COLO829 (cell line): ENCODE measurements at regions not wholly inside any gene's neighbourhood (a gene's known extent, or its start where the extent isn't known, plus 50 kb on each side); places are given as distances from the start of the nearest gene placed in this dataset.
"Not testable (repeated sequence)": the region's sequence is repeated elsewhere in the genome, so short reads cannot be mapped to it uniquely, and the experiment has no call there.

Experiments used
- DNase-seq: peaks from one replicate; pipeline ENCODE4 v3.0.0; 2012; ENCODE audit warnings: low spot score

GRCh38 chrX:793216-793770, 162.7 kb downstream of the SHOX start:
- no peak for DNase-seq

- no peak for DNase-seq
Observed at GRCh38 chrX:791479-792034, 161.0 kb downstream of the SHOX start.

DNA sequence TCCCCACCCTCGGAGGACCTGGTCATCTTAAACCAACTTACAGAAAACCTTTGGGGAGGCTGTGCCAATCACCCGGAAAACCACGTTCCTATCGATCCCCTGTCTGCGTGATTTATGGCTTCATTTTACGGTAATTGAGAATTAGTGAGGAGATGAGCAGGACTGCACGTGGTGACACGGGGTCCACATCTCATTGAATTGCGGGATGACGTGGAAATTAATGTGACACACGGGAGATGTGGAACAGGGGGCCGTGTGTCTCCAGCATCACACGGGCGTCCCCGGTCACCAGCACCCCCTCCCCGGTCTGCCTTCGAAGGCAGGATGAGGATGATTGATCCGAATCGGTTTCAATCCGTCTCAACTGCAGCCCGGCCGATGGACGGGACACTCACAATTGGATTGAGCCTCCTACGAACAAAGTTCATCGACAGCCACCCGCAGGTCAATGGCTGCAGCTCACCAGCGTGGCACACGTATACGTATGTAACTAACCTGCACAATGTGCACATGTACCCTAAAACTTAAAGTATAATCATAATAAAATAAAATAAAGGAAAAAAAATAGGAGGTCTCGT, 160.3 kb downstream of the SHOX start:
- DNase-seq: no peak

DNA sequence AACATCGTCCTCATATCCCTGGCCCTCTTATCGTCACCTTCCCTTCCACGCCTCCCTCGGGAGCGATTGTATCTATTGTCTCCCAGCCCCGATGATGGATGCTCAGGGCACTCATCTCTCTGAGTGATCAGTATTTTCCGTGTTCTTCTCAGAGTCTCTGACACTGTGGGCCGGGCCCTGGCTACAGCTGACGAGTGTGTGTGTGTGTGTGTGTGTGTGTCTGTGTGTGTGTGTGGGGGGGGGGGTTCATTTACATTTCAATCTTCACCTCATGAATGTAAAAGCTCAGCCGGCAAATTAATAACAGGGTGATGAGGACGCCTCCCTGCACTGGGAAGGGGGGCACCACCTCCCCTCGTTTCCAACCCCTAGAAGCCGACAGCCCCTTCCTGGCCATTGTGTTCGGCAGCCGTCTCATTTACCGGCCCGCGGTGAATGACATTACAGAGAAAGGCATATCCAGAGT, 159.5 kb downstream of the SHOX start:
- DNase-seq: no peak

GRCh38 chrX:789096-789495, 158.5 kb downstream of the SHOX start:
- no peak for DNase-seq

DNA sequence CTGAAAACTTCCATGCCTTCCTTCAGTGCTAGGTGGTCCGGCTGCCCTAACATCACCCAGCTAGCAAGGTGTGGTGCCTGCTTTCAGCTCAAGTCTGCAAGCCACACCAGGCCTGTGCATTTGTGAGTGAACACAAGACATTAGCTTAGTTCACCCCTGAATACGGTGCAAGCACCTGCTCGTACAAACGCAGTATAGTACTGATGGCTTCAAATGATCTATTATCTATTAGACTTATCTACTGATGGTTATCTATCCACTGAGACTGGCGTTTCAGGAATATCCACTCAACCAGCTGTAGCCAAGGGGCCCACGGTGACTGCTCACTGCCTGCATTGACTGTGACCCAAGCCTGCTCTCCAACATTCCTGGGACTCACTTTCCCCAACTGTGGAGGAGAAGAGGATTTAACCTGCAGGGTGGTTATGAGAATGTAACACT, 155.9 kb downstream of the SHOX start:
- DNase-seq: no peak

DNA sequence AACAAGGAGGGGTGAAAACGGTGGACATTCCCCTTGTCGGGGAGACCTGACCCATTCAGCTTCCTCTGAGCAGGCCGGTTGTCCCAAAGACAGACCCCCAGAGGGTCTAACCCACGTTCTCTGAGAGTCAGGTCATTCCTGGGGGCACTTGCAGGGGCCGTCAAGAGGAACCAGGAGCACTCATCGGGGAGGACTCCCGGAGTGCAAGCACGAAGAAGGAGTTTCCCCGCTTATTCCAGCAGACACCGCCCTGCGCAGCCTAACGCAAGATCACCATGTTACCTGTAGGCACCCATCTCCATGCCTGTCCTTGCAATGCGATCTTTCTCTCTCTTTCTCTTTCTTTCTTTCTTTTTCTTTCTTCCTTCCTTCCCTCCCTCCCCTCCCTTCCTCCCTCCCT, 154.2 kb downstream of the SHOX start:
- DNase-seq: no peak

DNA sequence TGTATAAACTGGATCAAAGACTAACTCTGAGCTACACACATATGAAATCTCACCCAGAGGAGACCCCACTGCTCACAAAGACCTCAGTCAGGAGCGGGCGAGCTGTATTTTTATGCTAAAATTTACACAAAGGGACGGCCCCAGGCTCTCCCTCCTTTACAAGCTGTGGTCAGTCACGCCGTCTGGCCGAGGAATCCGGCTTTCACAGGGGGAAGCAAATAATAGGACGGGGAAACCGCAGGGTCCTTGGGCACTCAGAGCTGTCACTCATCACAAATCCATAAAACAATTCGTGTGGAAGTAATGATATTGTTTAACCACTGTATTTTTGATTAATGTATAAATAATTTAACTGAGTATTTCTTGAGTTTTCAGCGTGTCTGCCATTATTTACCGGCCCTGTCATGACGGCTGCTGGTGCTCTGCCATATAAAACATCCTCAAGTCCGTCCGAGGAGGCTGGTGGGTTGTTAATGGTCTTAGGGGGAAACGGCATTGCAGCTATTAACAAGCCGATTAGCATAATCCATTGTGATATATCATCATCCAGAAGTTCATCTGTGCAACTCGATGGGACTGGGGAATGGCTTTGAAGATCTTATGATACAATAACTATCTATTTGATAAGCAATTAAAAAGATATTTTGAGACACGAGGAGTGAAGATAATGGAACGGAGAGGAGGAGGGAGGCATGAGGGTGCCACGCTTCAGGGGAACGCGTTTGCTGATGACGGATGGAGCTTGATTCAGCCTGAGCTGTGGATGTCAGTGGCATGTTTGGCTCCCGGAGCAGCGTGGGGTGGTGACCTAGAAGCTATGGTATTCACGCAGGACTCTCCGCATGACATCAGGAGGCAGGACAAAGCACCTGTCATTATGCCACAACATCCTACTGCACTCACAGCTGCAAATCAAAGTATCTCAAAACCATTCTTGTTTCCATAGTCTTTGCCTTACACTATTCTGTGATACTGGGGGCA, 150.9 kb downstream of the SHOX start:
- no peak for DNase-seq

DNA sequence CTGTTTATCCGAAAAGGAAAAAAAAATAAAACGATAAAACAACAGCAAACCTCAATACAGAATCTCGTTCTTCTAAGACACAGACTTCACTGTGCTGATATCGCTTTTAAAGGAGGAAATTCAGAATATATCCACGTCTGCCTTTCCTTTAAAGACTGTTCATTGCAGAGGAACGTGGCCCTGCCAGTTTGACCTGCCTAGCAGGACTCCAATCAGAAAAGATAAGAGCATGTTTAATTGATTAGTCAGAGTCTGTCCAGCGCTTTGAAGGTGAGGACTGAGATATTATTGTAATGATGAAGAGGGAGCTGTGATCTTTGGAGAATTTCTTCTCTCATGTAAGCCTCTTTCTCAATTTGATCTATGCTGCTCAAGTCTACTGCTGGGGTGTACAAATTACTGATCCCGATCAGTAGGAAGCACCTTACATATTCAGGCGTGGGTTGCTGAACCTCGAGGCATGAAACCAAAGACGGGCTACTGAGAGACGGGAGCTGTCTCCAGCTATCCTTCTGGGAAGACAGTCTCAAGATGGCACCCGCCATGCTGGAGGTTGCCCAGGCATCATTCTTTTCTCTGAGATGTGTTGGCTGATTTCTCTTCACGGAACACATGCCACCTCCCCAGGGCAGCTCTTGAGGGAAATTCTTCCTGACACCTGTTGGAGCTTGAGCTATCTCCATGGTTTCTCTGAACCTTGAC, 146.1 kb downstream of the SHOX start:
- DNase-seq: no peak

GRCh38 chrX:776061-776460, 145.5 kb downstream of the SHOX start:
- DNase-seq: no peak

DNA sequence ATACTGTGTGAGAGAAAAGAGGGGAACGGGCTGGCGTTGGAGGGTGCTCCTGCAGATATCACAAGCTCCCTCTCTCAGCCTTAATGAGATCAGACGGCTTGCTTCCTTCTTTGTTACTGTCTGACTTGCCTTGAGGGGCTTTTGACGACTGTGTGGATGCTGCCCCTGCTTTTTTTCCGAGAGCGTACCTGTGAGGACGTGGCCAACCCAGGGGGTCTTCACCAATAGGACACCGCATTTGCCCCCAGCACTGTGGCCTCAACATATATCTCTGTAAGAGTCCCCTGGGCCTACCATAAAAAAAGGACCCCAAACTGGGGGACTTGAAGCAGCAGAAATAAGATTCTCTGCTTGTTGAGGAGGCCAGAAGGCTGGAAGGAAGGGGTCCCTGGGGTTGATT, 143.9 kb downstream of the SHOX start:
- no peak for DNase-seq

DNA sequence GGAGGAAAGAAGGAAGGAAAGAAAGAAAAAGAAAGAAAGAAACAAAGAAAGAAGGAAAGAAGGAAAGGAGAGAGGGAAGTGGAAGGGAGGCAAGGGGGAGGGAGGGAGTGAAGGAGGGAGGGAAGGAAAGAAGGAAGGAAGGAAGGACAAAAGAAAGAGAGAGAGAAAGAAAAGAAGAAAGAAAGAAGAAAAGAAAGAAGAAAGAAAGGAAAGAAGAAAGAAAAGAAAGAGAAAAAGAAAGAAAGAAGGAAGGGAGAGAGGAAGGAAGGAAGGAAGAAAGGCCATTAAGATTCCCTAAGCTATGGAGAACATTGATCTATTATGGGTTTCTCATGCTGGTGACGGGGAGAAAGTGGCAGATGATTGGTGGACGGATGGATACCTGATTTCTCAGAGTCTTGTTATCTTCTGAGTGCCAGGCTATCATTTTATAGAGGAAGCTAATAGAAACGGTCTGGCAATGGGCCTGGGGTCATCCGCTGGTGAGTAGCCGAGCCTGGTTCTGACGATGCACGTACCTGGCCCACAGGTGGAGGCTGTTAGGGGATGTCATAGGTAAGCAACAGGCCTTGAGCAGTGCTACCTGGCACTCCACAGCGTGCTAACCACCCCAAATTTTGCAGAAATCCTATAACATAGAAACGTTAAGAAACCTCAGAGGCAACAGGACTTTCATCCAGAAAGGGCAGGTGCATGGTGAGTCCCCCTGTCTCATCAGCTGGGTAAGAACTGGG, 142.9 kb downstream of the SHOX start:
- DNase-seq: no peak

GRCh38 chrX:771536-771935, 140.9 kb downstream of the SHOX start:
- no peak for DNase-seq

DNA sequence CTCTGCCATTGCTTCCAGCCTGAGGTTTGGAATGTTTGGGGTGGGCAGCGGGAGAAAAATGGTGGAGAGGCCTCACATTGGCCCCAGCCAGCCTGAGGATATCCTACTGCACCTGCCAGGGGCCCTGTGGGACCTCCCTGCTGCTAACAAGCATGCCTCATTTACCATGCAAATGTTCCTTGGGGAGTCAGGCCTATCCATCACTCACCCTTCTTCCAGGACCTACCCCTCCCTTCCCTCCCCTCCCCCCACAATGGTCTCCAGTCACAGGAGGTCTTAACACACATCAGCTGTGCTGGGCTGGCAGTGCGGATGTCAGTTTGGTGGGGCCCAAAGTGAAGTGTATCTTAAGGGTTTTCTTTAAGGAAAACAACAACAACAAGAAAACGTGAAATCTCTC, 139.2 kb downstream of the SHOX start:
- DNase-seq: no peak

- no peak for DNase-seq
Observed at GRCh38 chrX:768596-768995, 138.0 kb downstream of the SHOX start.

- no peak for DNase-seq
Observed at GRCh38 chrX:758917-759316, 128.3 kb downstream of the SHOX start.

DNA sequence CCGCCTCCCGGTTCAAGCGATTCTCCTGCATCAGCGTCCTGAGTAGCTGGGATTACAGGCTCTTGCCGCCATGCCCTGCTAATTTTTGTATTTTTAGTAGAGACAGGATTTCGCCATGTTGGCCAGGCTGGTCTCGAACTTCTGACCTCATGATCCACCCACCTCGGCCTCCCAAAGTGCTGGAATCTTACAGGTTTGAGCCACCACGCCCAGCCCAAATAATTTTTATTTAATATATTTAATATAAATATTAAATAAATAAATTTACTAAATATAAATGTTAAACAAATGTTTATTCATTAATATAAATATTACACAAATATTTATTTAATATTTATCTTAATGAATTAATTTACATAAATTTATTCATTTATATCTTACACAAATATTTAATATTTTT, 120.2 kb downstream of the SHOX start:
- DNase-seq: no peak

GRCh38 chrX:750263-750662, 119.7 kb downstream of the SHOX start:
- no peak for DNase-seq

GRCh38 chrX:747176-747575, 116.6 kb downstream of the SHOX start:
- DNase-seq: no peak

GRCh38 chrX:739611-740010, 109.0 kb downstream of the SHOX start:
- DNase-seq: no peak

GRCh38 chrX:737021-737420, 106.4 kb downstream of the SHOX start:
- DNase-seq: not testable (repeated sequence)
